Activated CD4-positive, CD25-positive, alpha-beta regulatory T cell treated with anti-CD3 and anti-CD28 coated beads, Interleukin-2, amount 50 U/mL, for 24 hours (primary cell): ENCODE measurements at regions not wholly inside any gene's neighbourhood (a gene's known extent, or its start where the extent isn't known, plus 50 kb on each side); places are given as distances from the start of the nearest gene placed in this dataset.
"Not testable (repeated sequence)": the region's sequence is repeated elsewhere in the genome, so short reads cannot be mapped to it uniquely, and the experiment has no call there.

Experiments
- ATAC-seq, 2 donors: fragments of 150-1000 bp; cut with Tn5 transposase; one replicate each; pipeline ENCODE4 v1.10.0; 2021; ENCODE audit warnings: mild to moderate bottlenecking in 1 of 2, moderate library complexity in 1 of 2

DNA sequence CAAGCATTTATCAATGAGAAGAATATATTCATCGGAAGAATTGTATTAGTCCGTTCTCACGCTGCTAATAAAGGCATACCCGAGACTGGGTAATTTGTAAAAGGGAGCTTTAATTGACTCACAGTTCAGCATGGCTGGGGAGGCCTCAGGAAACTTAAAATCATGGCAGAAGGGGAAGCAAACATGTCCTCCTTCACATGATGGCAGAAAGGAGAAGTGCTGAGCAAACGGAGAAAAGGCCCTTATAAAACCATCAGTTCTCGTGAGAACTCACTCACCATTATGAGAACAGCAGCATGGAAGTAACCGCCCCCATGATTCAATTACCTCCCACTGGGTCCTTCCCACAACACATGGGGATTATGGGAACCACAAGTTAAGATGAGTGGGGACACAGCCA lies 1688.2 kb downstream of the SPATA31A7 start:
- not testable (repeated sequence) for ATAC-seq

- ATAC-seq: not testable (repeated sequence)
Observed at GRCh38 chr9:62880453-62880852, 1690.6 kb downstream of the SPATA31A7 start.

DNA sequence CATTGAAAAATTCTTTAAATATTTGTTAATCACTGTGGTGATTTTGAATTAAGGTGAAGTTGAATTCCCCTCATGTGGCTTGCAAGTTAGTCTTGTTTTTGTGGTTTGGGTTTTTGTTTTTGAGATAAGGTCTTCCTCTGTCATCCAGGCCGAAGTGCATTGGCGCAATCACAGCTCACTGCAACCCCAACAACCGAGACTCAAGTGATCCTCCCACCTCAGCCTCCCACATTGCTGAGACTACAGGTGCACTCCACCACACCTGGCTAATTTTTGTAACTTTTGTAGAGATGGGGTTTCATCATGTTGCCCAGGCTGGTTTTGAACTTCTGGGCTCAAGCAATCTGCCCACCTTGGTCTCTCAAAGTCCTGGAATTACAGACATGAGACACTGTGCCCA lies 1691.1 kb downstream of the SPATA31A7 start:
- ATAC-seq: not testable (repeated sequence)

- ATAC-seq: not testable (repeated sequence)
Observed at GRCh38 chr9:62881811-62882210, 1692.0 kb downstream of the SPATA31A7 start.

GRCh38 chr9:62882717-62883116 lies 1692.9 kb downstream of the SPATA31A7 start:
- ATAC-seq: not testable (repeated sequence)

GRCh38 chr9:62896692-62897091 lies 1706.9 kb downstream of the SPATA31A7 start:
- ATAC-seq: not testable (repeated sequence)

DNA sequence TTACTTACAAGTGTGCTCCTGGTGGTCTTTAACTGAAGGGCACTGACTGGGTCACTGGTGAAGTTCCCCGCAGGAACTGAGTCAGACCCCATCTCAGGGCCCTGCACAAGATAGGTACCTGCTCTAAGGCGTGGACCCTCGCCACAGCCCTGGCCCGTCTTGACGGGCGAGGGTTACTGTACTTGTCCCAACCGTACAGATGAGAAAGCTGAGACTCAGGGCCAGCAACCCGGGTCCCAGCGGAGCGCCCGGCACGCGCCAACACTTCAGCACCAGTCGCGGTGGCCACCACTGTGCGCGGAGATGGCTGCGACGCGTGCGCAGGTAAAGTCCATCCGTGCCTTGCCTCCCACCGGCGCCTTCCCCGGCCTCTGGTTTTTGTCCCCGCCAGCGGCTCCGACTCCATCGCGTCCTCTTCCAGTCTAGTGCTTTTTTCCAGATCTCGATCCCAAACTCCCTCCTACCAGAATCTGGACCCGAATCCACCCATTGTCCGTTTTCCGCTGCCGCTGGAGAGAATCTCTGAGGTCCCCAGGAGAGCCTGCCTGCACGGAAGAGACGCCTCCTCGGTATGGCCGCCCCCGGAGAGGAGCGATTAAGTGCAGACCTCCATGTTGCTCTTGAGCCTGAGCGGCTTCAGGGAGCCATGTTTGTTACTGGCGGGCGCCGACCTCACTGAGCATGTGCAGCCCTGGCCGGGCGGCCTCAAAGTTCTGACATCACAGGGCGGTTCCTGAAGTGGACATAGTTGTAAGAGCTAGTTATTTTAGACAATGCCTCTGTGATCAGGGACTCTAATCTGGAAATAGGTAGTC lies 1707.8 kb downstream of the SPATA31A7 start:
- not testable (repeated sequence) for ATAC-seq

GRCh38 chr9:62899666-62900065 lies 1709.8 kb downstream of the SPATA31A7 start:
- not testable (repeated sequence) for ATAC-seq

- not testable (repeated sequence) for ATAC-seq
Observed at GRCh38 chr9:62904061-62904460, 1714.2 kb downstream of the SPATA31A7 start.

DNA sequence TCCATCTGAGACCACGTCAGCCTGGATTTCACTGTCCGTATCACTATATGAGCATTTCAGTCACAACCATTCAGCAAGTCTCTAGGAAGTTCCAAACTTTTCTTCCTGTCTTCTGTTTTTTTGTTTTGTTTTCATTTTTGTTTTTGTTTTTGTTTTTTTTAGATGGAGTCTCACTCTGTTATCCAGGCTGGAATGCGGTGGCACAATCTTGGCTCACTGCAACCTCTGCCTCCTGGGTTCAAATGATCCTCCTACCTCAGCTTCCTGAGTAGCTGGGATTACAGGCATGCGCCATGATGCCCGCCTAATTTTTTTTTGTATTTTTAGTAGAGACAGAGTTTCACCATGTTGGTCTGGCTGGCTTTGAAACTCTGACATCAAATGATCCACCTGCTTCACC lies 1715.9 kb downstream of the SPATA31A7 start:
- ATAC-seq: not testable (repeated sequence)

- ATAC-seq: not testable (repeated sequence)
Observed at GRCh38 chr9:62907866-62908265, 1718.0 kb downstream of the SPATA31A7 start.

DNA sequence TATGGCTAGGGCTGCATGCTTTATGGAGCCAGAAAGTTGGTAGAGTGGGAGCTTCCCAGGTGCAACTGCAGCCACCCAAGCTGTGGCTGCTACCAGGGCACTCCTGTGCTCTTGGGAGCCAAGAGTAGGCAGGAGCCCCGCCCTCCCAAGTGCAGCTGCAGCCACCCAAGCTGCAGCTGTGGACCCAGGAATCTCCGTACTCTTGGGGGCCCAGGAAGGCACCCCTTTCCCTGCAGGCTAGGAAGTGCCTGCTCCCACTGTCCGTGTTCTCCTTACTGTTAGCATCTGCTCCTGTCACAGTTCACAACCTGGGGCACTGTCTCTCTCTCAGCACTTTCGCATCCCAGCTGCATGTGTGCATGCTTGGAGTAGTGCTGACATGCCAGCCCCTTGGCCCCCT lies 1718.4 kb downstream of the SPATA31A7 start:
- ATAC-seq: not testable (repeated sequence)

DNA sequence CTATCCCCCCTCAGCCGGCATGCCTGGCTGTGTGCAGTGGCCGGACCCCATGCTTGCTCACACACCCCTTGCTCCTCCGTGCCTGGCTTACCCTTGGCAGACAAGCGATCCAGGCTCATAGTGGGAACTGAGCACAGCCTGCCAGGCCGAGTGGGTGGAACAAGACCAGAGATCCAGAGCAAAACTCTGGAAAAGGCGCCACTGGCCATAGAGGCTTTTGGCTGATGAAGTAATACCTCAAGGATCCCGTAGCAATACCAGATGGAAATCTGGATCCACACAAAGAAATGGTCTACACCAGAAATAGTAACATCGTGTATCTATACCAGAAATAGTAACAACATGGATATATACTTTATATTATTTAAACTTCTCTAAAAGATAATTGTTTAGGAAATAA lies 1719.6 kb downstream of the SPATA31A7 start:
- not testable (repeated sequence) for ATAC-seq

- ATAC-seq: not testable (repeated sequence)
Observed at GRCh38 chr9:62912278-62912677, 1722.4 kb downstream of the SPATA31A7 start.

- ATAC-seq: not testable (repeated sequence)
Observed at GRCh38 chr9:62915168-62915567, 1725.3 kb downstream of the SPATA31A7 start.

DNA sequence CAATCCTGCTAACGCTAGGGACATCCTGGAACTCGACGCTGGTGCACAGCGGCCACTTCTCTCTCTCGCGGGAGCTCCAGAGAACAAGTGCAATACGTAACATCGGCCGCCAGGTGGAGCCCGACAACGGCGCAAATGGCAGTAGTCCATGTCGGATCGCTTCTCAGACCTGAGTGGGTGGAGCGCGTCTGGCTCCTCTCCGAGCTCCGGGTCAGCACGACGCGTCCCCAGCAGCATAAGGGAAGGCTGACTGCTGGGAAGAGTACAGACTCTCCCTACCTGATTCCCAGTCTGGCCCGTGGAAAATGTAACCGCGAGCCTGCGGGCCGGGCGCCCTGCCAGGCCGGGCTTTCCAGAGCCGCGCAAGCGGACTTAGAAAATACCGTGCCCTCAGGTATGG lies 1725.8 kb downstream of the SPATA31A7 start:
- ATAC-seq: peak; percentile 88

DNA sequence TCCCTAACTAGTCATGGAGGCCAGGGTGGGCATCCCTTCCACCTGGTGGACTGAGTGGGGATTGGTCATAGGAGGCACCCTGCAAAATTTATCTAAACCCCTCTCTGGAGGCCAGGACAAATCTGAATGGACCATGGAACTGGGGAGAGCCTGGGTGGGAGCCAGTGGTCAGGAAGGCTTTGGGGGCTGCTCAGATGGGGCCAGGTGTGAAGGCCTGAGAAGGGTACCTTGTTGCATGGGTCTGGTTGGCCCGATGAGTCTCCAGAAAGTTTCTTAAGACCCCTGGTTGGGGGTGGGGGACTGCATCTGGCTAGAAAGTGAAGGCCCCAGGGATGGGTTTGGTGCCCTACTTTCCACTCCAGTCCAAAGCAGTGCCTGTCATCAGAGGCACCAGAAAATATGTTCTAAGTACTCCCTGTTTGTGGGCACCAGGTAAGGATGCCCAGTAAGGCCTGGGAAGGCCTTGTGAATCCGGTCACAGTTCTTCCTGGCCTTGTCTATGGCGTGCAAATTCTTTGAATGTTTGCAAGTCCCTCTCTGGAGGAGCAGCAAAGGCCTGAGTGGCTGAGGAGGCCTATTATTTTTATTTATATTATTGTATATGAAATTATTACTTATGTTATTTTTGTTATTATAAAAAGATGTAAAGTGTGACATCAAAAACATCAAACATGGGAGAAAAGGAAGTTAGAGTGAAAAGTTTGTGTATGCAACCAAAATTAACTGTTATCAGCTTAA lies 1729.0 kb downstream of the SPATA31A7 start:
- ATAC-seq: not testable (repeated sequence)

- ATAC-seq: not testable (repeated sequence)
Observed at GRCh38 chr9:62931484-62931883, 1741.6 kb downstream of the SPATA31A7 start.

- peak in 1 of 2 donors; percentile 24 for ATAC-seq
Observed at GRCh38 chr9:62952840-62953239, 1763.0 kb downstream of the SPATA31A7 start.
